Testis (tissue), 2 donors: ENCODE measurements at regions not wholly inside any gene's neighbourhood (a gene's known extent, or its start where the extent isn't known, plus 50 kb on each side); places are given as distances from the start of the nearest gene placed in this dataset.

Experiments used
- CTCF ChIP-seq, 3 experiments: fragments of 450-650 bp in 2 of 3; fragments of 200-600 bp in 1 of 3; sonication (generic) in 1 of 3; IDR thresholded peaks; one replicate each; pipeline ENCODE4 v1.5.1; 2016 to 2019; ENCODE audit warnings: antibody characterized with exemption in 3 of 3, mild to moderate bottlenecking in 2 of 3, moderate library complexity in 1 of 3
- POLR2A ChIP-seq: fragments of 450-650 bp; IDR thresholded peaks from one replicate; pipeline ENCODE4 v1.6.1; 2017; ENCODE audit warnings: antibody characterized with exemption, mild to moderate bottlenecking, moderate library complexity

DNA sequence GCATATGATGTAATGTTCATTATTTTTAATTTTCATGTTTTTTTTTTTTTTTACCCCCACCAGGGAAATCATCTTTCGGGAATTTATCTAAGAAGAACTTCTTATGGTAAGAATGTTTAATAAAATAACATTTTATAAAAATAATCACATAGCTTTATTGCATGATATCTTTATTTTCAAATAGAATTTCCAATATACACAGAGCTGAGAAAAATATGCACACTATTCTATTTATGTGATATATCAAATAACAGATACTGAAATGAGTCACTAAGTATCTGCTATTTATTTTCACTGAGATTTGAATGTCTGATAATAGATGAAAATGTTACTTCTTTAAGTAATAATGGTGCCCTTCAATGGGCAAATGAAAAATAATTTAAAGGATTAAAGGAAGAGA lies 1217.3 kb downstream of the MAT2B start:
- TF ChIP-seq POLR2A, result no peak
- TF ChIP-seq CTCF (IDR thresholded peaks at IDR 0.05), result no peak
